ENCODE measurements at regions not wholly inside any gene's neighbourhood (a gene's known extent, or its start where the extent isn't known, plus 50 kb on each side); places are given as distances from the start of the nearest gene placed in this dataset.
"Not testable (repeated sequence)": the region's sequence is repeated elsewhere in the genome, so short reads cannot be mapped to it uniquely, and the experiment has no call there.

- no peak for DNase-seq (ENCODE audit: low spot score)
Measured at GRCh38 chr12:19771858-19772257, 332.6 kb downstream of the AEBP2 start.

GRCh38 chr12:19772776-19773175 is 333.5 kb downstream of the AEBP2 start:
- DNase-seq (ENCODE audit: low spot score): no peak

- DNase-seq (ENCODE audit: low spot score): no peak
Measured at GRCh38 chr12:19775241-19775640, 335.9 kb downstream of the AEBP2 start.

- DNase-seq (ENCODE audit: low spot score): not testable (repeated sequence)
Measured at GRCh38 chr12:19775976-19776375, 336.7 kb downstream of the AEBP2 start.

GRCh38 chr12:19778172-19778571 is 338.9 kb downstream of the AEBP2 start:
- DNase-seq (ENCODE audit: low spot score): no peak

- DNase-seq (ENCODE audit: low spot score): no peak
Measured at GRCh38 chr12:19778797-19779196, 339.5 kb downstream of the AEBP2 start.

GRCh38 chr12:19779395-19780056 is 340.2 kb downstream of the AEBP2 start:
- DNase-seq (ENCODE audit: low spot score): no peak

GRCh38 chr12:19780460-19780859 is 341.2 kb downstream of the AEBP2 start:
- DNase-seq (ENCODE audit: low spot score): no peak

- DNase-seq (ENCODE audit: low spot score): no peak
Measured at GRCh38 chr12:19783547-19784444, 344.5 kb downstream of the AEBP2 start.

GRCh38 chr12:19792028-19792427 is 352.7 kb downstream of the AEBP2 start:
- DNase-seq (ENCODE audit: low spot score): no peak

- no peak for DNase-seq (ENCODE audit: low spot score)
Measured at GRCh38 chr12:19794116-19794515, 354.8 kb downstream of the AEBP2 start.

GRCh38 chr12:19799216-19799615 is 359.9 kb downstream of the AEBP2 start:
- no peak for DNase-seq (ENCODE audit: low spot score)

GRCh38 chr12:19799895-19800602 is 360.8 kb downstream of the AEBP2 start:
- no peak for DNase-seq (ENCODE audit: low spot score)

- no peak for DNase-seq (ENCODE audit: low spot score)
Measured at GRCh38 chr12:19800884-19801283, 361.6 kb downstream of the AEBP2 start.

- DNase-seq (ENCODE audit: low spot score): no peak
Measured at GRCh38 chr12:19801941-19802340, 362.6 kb downstream of the AEBP2 start.

- DNase-seq (ENCODE audit: low spot score): no peak
Measured at GRCh38 chr12:19802915-19803314, 363.6 kb downstream of the AEBP2 start.

GRCh38 chr12:19804737-19805136 is 365.4 kb downstream of the AEBP2 start:
- no peak for DNase-seq (ENCODE audit: low spot score)

- DNase-seq (ENCODE audit: low spot score): no peak
Measured at GRCh38 chr12:19808371-19808770, 369.1 kb downstream of the AEBP2 start.

- DNase-seq (ENCODE audit: low spot score): no peak
Measured at GRCh38 chr12:19810213-19810612, 370.9 kb downstream of the AEBP2 start.

- DNase-seq (ENCODE audit: low spot score): no peak
Measured at GRCh38 chr12:19811922-19812321, 372.6 kb downstream of the AEBP2 start.

- no peak for DNase-seq (ENCODE audit: low spot score)
Measured at GRCh38 chr12:19819231-19819630, 379.9 kb downstream of the AEBP2 start.

GRCh38 chr12:19822476-19822875 is 383.2 kb downstream of the AEBP2 start:
- no peak for DNase-seq (ENCODE audit: low spot score)

- DNase-seq (ENCODE audit: low spot score): not testable (repeated sequence)
Measured at GRCh38 chr12:19823326-19823725, 384.0 kb downstream of the AEBP2 start.

Data from globus pallidus (tissue), 1 donor.